ENCODE measurements at regions not wholly inside any gene's neighbourhood (a gene's known extent, or its start where the extent isn't known, plus 50 kb on each side); places are given as distances from the start of the nearest gene placed in this dataset.

DNA sequence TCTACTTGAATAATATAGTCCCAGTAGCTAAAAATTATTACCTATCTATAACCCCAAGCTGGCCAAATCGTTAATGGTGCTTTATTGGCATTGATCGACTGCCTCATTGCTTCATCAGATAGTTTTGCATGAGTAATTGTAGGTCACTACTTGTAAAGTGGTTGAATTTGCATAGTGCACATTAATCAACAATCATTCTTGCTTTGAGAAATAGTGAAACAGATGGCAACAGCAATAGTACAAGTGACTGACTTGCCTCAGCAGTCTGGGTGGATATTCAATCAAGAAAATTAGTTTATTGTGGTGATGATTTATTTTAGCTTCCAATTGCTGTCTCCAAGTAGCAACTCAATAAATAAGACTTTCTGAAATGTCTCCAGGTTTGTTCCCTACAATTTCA, 117.8 kb upstream of the NRXN1 start:
- no peak for DNase-seq

DNA sequence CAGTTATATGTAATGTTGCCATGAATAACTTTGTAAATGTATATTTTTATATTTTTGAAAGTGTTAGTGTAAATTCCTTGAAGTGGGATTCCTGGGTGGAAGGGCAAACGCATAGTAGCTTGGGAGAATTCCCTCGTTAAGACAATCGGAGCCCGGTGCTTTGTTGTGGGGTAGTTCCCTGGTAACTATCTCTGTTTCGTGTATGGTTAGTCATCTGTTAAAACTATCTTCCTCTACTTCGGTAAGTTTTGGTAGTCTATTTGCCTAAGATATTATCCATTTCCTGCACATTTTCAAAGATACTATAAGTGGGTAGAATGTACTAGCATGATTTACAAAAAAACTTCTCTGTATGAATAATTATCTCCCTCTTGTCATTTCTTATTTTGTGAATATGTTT, 113.8 kb upstream of the NRXN1 start:
- DNase-seq: no peak

DNA sequence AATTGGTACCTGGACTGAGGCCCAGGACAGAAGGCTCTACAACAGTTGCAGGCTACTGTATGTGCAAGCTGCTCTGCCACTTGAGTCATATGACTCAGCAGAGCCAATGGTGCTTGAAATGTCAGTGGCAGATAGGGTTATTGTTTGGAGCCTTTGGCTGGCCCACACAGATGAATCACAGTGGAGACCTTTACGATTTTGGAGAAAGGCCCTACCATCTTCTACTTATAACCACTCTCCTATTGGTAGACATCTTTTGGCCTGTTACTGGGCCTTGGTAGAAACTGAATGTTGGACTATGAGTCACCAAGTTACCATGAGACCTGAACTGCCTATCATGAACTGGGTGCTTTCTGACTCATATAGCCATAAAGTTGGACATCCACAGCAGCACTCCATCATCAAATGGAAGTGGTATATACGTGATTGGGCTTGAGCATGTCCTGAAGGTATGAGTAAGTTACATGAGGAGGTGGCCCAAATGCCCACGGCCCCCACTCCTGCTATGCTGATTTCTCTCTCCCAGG, 88.9 kb upstream of the NRXN1 start:
- DNase-seq: no peak

DNA sequence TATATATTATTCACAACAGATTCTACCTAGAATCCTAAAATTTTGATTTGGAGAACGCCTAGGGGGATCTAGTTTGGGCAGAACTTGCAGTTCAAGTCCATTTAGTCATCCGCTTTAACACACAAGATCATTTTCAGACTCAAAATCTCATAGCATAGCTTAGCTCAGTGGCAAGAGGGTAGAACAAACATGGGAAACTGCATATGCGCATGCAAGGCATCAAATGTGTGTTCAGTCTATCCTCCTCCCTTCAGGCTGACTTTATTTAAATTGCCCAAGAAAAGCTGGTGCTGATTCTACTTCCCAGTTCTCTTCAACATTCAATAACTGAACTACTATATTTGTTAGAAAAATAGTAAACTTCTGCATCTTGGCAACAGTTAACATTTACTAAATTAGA, 79.6 kb upstream of the NRXN1 start:
- DNase-seq: no peak

DNA sequence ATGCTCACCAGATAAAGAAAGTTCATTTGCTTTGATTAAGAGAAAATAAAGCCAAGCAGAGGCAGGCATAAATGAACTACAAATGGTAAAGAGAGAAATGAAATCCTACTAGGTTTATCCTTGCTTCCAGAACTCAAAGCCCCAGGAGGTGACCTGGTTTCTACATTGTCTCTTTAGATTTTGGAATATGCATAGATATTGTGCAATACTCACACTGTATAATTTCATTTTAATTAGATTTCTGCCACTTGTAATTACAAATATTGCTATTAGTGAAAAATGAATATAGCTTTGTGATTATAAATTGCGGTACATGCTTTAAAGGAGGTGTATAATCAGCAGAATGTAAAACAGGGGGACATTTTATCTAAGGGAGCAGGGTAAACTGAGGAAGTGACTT, 76.9 kb upstream of the NRXN1 start:
- no peak for DNase-seq

DNA sequence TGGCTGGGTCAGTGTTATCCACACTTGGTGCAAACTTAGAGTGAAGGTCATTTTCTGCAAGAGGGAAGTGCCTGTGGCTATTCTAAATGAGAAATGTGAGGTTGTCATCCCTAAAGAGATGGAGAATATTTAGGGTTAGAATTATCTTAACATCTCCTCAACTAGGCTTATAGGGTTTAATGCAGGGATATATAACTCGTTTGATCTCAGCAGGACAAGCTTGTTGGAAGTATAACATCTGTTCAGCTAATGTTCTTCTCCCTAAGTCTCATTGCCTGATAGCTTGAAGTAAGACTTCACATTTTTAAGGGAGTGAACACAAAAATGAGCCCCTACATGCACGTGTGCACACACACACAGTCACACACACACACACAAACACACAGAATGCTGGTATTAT, 75.9 kb upstream of the NRXN1 start:
- DNase-seq: no peak

DNA sequence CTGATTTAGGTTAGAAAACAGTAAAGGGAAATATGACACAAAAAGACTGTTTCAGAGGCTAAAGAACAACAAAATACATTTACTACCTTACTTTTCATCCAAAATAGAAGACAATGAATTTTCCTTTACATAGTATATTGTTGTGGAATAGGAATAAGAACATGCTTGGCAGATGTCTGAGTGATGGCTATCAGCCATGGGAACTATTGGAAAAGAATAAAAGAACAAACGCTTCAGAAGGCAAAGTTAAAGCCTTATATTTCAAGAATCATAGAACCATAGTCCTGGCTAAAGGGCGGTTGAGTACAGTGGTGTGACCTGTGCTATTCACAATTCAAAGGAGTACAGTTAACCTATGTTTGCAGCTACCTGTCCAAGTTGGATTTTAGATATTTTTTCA, 73.9 kb upstream of the NRXN1 start:
- no peak for DNase-seq

DNA sequence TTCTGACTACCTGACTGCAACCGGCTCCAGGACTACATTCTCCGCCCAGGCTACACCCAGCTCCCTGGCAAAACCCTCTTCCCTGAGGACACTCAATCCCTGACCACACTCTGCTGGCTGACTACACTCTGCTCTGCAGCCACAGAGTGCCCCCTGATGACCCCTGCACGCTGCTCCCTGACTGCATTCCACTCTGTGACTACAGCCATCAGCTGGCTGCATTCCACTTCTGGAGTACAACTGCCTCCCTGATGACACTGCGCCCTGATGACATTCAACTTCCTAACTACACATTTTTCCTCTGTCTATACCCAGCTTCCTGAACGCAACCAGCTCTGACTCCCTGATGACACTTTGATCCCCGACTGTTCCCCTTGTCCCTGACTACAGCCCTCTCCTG, 71.3 kb upstream of the NRXN1 start:
- no peak for DNase-seq

DNA sequence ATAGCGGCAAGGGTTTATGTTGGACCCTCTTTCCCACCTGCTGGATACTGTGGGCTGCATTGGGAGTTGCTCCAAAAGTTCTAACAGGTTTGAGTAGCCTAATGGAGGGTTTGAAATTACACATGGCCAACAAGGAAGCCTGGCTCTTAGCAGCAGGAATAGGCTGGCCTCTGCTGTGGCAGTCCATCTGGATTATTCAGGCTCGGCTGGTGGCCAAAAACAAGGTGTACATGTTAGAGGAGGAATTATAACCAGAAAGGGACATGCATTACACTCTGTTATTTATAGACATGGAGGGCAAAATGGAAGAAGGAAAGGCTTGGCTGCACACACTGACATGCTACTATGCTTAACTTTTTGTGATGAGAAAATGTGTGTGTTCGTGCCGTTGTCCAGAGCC, 61.1 kb upstream of the NRXN1 start:
- no peak for DNase-seq

DNA sequence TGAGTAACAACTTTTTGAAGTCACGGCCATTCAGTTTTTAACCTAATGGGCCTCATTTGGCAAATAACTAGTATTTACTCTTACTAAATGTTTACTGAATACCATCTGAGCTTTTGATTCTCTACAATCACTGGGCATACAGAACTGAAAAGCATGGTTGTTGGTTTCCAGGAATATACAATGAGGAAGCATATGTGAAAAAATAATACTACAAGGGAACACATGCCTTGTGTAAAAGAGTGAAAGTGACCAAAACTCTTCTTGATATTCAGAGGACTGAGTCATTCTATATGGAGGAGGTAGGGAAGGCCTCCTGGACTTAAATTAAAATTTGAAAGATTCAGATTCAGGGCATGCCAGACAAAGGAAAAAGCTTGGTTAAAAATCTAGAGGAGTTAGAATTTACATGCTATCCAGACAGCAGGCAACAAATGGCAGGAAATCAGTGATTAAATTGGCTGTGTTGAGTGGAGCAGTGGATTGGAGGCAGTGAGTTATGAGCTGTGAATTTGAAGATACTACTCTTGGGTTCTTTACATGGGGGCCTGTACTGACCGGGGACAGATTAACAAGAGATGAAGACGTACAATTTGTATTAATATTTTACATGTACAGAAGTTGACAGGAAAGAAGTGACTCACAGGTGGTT, 53.6 kb upstream of the NRXN1 start:
- no peak for DNase-seq

DNA sequence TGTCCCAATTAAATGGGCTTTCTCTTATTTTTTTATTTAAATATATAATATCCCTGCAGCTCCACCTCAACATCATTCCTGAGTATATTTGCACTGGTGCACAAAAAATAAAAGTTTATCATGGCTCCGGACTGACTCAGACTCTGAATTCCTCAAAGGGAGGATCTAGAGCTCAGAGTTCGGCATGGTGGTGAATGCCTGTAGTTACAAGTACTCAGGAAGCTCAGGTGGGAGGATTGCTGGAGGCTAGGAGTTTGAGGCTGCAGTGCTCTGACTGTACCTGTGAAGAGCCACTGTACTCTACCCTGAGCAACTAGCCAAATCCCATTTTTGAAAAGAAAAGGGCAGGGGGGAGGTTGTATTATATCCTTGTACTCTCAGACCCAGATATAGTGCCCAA, 52.8 kb upstream of the NRXN1 start:
- DNase-seq: no peak

All from central memory CD4-positive, alpha-beta T cell (primary cell).